ENCODE measurements at regions not wholly inside any gene's neighbourhood (a gene's known extent, or its start where the extent isn't known, plus 50 kb on each side); places are given as distances from the start of the nearest gene placed in this dataset.

DNA sequence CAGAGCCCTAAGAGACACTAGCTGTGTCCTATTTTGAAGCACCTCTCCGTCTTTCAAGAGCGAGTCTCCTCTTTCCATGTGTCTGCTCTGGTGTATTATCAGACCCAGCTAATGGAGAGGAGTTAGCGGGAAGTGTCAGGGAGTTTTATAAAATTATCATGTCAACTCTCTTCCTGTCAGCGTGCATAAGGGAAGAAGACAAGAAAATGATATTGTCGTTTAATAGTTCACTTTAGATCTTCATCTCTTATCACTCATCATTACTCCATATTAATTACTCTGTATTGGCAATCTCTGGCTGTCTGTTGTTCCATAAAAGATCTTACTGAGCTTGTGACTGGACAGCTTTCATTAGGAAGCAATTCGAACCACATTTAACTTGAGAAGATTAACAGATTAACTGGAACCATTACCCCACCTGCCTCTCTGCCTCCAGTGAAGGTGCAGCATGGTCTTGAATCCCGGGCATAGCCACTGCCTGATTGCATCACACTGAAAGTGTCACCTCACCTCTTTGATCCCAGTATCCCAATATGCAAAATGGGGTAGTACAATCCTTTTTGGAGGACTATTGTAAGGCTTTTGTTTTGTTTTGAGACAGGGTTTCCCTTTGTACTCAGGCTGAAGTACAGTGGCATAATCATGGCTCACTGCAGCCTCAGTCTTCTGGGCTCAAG lies 121.1 kb downstream of the TMEM114 start:
- H3K4me3 ChIP-seq (ENCODE audit: low read length): no peak overlapping the region
- H3K27ac ChIP-seq (ENCODE audit: low read depth, low read length): no peak overlapping the region
- H3K4me1 Mint-ChIP-seq: peaks cover 6% of the 10 kb centered on the region
- peaks cover 71% of the 10 kb centered on the region for H3K27me3 Mint-ChIP-seq (ENCODE audit: insufficient read depth)
- no peaks in the 10 kb centered on the region for H3K9me3 Mint-ChIP-seq
- H3K4me1 ChIP-seq (ENCODE audit: control insufficient read depth, insufficient read depth, low read length): no peaks in the 10 kb centered on the region
- H3K9ac ChIP-seq (ENCODE audit: extremely low read depth, low read length, poor library complexity, severe bottlenecking): no peak overlapping the region
- no peak for DNase-seq
- WGBS, 2 experiments (ENCODE audit: insufficient coverage in 1 of 2, insufficient read length in 1 of 2): 89 to 90% methylated on average over 1 to 7 of the region's 7 CpGs
- no peak overlapping the region for H3K27ac Mint-ChIP-seq
- peaks cover 68% of the 10 kb centered on the region for H3K27me3 ChIP-seq (ENCODE audit: control insufficient read depth, insufficient read depth, low read length, poor library complexity, severe bottlenecking)
- no peaks in the 10 kb centered on the region for H3K36me3 Mint-ChIP-seq (ENCODE audit: low read depth)
- TF ChIP-seq, protein P1, sequence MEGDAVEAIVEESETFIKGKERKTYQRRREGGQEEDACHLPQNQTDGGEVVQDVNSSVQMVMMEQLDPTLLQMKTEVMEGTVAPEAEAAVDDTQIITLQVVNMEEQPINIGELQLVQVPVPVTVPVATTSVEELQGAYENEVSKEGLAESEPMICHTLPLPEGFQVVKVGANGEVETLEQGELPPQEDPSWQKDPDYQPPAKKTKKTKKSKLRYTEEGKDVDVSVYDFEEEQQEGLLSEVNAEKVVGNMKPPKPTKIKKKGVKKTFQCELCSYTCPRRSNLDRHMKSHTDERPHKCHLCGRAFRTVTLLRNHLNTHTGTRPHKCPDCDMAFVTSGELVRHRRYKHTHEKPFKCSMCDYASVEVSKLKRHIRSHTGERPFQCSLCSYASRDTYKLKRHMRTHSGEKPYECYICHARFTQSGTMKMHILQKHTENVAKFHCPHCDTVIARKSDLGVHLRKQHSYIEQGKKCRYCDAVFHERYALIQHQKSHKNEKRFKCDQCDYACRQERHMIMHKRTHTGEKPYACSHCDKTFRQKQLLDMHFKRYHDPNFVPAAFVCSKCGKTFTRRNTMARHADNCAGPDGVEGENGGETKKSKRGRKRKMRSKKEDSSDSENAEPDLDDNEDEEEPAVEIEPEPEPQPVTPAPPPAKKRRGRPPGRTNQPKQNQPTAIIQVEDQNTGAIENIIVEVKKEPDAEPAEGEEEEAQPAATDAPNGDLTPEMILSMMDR (conservative IDR thresholded peaks at IDR 0.05): no peak
- no peaks in the 10 kb centered on the region for H3K9me3 ChIP-seq (ENCODE audit: control insufficient read depth, low read length)
- no peak overlapping the region for H3K4me3 Mint-ChIP-seq
- no peaks in the 10 kb centered on the region for H3K36me3 ChIP-seq (ENCODE audit: control insufficient read depth, insufficient read depth, low read length)

DNA sequence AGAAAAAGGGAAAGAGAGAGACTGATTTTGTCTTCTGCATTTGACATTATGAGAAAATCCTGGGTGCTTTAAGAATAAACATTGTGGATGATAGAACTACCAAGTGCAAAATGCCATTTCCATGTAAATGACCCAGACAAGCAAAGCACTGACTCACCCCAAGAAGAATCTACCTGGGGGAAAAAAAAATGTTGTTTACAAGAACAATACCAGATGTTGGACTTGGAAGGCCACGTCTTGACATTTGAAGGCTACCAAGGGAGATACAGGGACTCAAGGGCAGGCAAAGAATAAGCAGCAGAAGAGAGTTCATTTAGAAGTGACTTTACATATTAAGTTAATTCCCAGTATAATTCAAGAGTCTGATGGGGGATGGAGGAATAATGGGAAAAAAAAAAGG lies 125.3 kb downstream of the TMEM114 start:
- H3K4me3 Mint-ChIP-seq: no peak overlapping the region
- no peaks in the 10 kb centered on the region for H3K9me3 Mint-ChIP-seq
- Histone ChIP-seq H3K27ac (ENCODE audit: low read depth, low read length) (no peak overlapping the region), H3K4me1 (ENCODE audit: control insufficient read depth, insufficient read depth, low read length) (no peaks in the 10 kb centered on the region), H3K9me3 (ENCODE audit: control insufficient read depth, low read length) (no peaks in the 10 kb centered on the region), H3K4me3 (ENCODE audit: low read length) (no peak overlapping the region), H3K36me3 (ENCODE audit: control insufficient read depth, insufficient read depth, low read length) (no peaks in the 10 kb centered on the region), H3K9ac (ENCODE audit: extremely low read depth, low read length, poor library complexity, severe bottlenecking) (no peak overlapping the region), H3K27me3 (ENCODE audit: control insufficient read depth, insufficient read depth, low read length, poor library complexity, severe bottlenecking) (peaks cover 99% of the 10 kb centered on the region)
- H3K36me3 Mint-ChIP-seq (ENCODE audit: low read depth): no peaks in the 10 kb centered on the region
- TF ChIP-seq, protein P1 (conservative IDR thresholded peaks at IDR 0.05): no peak
- H3K27ac Mint-ChIP-seq: no peak overlapping the region
- peaks cover 96% of the 10 kb centered on the region for H3K27me3 Mint-ChIP-seq (ENCODE audit: insufficient read depth)
- DNase-seq: no peak
- WGBS, 2 experiments (ENCODE audit: insufficient coverage in 1 of 2, insufficient read length in 1 of 2): 76% methylated on average over 1 of the region's 1 CpG; no CpG with 5 or more reads in 1 of the 2 experiments
- peaks cover 10% of the 10 kb centered on the region for H3K4me1 Mint-ChIP-seq

DNA sequence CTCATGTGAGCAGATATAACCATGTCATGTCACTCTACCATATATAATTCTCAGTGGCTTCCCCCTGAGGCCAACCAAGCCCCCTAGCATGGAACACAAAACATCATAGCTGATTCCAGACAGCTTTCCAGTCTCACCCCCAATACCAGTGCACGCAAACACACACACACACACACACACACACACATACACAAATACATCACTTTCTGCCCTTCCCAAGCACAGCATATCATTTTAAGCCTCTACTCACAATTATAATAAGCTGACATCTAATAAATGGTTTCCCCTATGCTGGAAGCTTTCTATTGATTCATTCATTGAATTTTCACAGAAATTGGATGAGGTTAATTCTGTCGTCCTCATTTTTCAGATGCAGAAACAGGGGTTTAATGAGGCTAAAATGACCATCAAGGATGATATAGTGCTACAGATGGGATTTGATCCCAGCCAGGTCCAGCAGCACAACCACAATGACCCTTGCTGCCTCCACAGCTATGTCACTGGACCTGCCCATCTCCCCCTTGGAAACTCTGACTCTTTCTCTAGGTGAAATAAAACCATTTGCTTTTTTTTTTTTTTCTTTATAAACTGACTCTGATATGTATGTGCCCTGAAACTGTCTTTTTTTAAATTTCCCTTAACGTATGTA lies 131.1 kb downstream of the TMEM114 start:
- TF ChIP-seq, protein P1 (conservative IDR thresholded peaks at IDR 0.05): no peak
- no peak overlapping the region for H3K9ac ChIP-seq (ENCODE audit: extremely low read depth, low read length, poor library complexity, severe bottlenecking)
- H3K4me1 ChIP-seq (ENCODE audit: control insufficient read depth, insufficient read depth, low read length): peaks cover 3% of the 10 kb centered on the region
- Mint-ChIP-seq H3K4me3 (no peak overlapping the region), H3K27me3 (ENCODE audit: insufficient read depth) (peaks cover 87% of the 10 kb centered on the region), H3K4me1 (peaks cover 10% of the 10 kb centered on the region), H3K9me3 (peaks cover 8% of the 10 kb centered on the region), H3K27ac (no peak overlapping the region), H3K36me3 (ENCODE audit: low read depth) (no peaks in the 10 kb centered on the region)
- H3K4me3 ChIP-seq (ENCODE audit: low read length): no peak overlapping the region
- no peaks in the 10 kb centered on the region for H3K36me3 ChIP-seq (ENCODE audit: control insufficient read depth, insufficient read depth, low read length)
- WGBS, 2 experiments (ENCODE audit: insufficient coverage in 1 of 2, insufficient read length in 1 of 2): 68 to 100% methylated on average over 2 to 3 of the region's 3 CpGs
- DNase-seq: no peak
- peaks cover 89% of the 10 kb centered on the region for H3K27me3 ChIP-seq (ENCODE audit: control insufficient read depth, insufficient read depth, low read length, poor library complexity, severe bottlenecking)
- no peak overlapping the region for H3K27ac ChIP-seq (ENCODE audit: low read depth, low read length)
- H3K9me3 ChIP-seq (ENCODE audit: control insufficient read depth, low read length): no peaks in the 10 kb centered on the region

Measured in endodermal cell (in vitro differentiated cells).